ENCODE measurements at regions not wholly inside any gene's neighbourhood (a gene's known extent, or its start where the extent isn't known, plus 50 kb on each side); places are given as distances from the start of the nearest gene placed in this dataset.

DNA sequence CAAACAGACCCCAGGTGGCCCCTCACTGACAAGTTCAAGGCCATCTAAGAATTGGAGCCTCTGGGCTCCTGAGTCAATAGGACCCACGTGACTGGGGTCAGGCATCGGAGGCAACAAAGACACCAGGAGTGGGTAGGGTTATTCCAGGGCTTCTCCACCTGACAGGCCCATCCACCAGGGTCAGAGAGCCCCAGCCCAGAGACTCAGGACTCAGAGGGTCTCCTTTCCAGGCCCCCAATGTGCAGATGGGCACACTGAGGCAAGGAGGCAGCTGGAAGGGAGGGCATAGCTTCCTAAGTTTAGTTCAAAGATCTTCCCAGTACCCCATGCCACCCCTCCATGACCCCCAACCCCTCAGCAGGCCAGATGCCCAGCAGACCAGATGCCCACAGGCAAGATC lies 388.6 kb downstream of the MATN1 start:
- TF ChIP-seq POLR2AphosphoS5 (IDR thresholded peaks at IDR 0.05) (no peak), CTCF (IDR thresholded peaks at IDR 0.05 in 8 of 11, conservative IDR thresholded peaks at IDR 0.05 in 3 of 11) (no peak)

Measured in spleen (tissue), 7 donors.